Adrenal gland (tissue), 9 donors: ENCODE measurements at regions not wholly inside any gene's neighbourhood (a gene's known extent, or its start where the extent isn't known, plus 50 kb on each side); places are given as distances from the start of the nearest gene placed in this dataset.

Experiments used
- DNase-seq, 7 donors: peaks; one replicate each; pipeline ENCODE4 v3.0.0-alpha.2; 2019 to 2020
- H3K27ac ChIP-seq, 5 donors: fragments of 200-600 bp; sonication (generic) in 4 of 5; 1 replicate in 3 of 5; 2 replicates in 2 of 5; pipeline versions ENCODE4 v1.5.1 to v1.8.0; 2016 to 2020; ENCODE audit warnings: mild to moderate bottlenecking in 1 of 5
- H3K27me3 ChIP-seq: fragments of 200-600 bp; 2 replicates; pipeline ENCODE4 v1.8.0; 2021
- H3K36me3 ChIP-seq, 2 donors: fragments of 200-600 bp; replicated peaks in 1 of 2; 1 replicate in 1 of 2; 2 replicates in 1 of 2; pipeline versions ENCODE4 v1.5.1 to v1.8.0; 2018 to 2022
- H3K4me1 ChIP-seq, 2 donors: fragments of 200-600 bp; replicated peaks in 1 of 2; 1 replicate in 1 of 2; 2 replicates in 1 of 2; pipeline versions ENCODE4 v1.5.1 to v1.8.0; 2018 to 2021
- H3K4me3 ChIP-seq, 4 donors: fragments of 200-600 bp; sonication (generic) in 3 of 4; one replicate each; pipeline ENCODE4 v1.5.1; 2016 to 2018
- H3K9me3 ChIP-seq, 3 donors: fragments of 200-600 bp; sonication (generic) in 1 of 3; replicated peaks in 1 of 3; 1 replicate in 2 of 3; 2 replicates in 1 of 3; pipeline versions ENCODE4 v1.5.1 to v1.8.0; 2016 to 2021
- POLR2A ChIP-seq, 2 donors: fragments of 450-650 bp; IDR thresholded peaks; one replicate each; pipeline ENCODE4 v1.6.1; 2017; ENCODE audit warnings: antibody characterized with exemption in 2 of 2, mild to moderate bottlenecking in 2 of 2, moderate library complexity in 1 of 2
- WGBS, 4 donors: extraction: QIAGEN DNeasy Blood & Tissue Kit in 2 of 4; methylation state at CpG; one replicate each; pipeline versions ENCODE4 v1.1.5 to v1.1.7; 2013 to 2017; 5-methylcytosine and 5-hydroxymethylcytosine counted together
- intact Hi-C, 2 donors: fragments of 100-400 bp; cut with DNase I; formaldehyde crosslinking; loops; one replicate each; pipeline versions ENCODE4 v1.14.1 to v1.15.0; 2022 to 2023
- TF ChIP-seq, protein P1 (sequence below), 6 experiments: fragments of 450-650 bp in 4 of 6; fragments of 200-600 bp in 2 of 6; sonication (generic) in 1 of 6; IDR thresholded peaks; 1 replicate in 5 of 6; 2 replicates in 1 of 6; pipeline versions ENCODE4 v1.5.1 to v1.8.0; 2016 to 2021; ENCODE audit warnings: antibody characterized with exemption in 6 of 6, mild to moderate bottlenecking in 2 of 6, moderate library complexity in 1 of 6
- donor health status: healthy with polysubstance abuse.
- donor health status: Bipolar disorder and iron deficiency.
- donor health status: DM: yes; HTN: yes; CAD: no.
- donor health status: DM: no; HTN: no; CAD: no.
- donor health status: DM: no; HTN: no; CAD: no.

DNA sequence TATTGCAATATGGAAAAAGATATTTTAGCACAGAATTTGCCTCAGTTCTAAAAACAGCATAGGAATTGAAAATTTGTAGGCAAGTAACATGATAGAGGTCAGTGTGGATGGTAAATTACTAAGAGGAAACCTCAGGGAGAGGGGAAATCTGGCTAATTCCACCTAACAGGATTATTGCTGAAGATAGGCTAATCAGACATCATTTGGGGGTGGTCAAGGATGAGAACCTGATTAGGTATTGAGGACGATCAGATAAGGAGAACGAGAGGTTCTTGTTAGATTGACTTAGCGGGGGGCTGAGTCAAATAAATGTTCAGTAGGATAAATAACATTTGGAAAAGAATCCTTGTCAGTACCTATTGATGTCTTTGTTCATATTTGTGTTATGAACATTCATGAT lies 543.2 kb upstream of the LRRTM4 start:
- no peak for DNase-seq
- H3K4me1 ChIP-seq: no peaks in the 10 kb centered on the region
- 38 to 72% (median 61%) methylated on average over 3 of the region's 3 CpGs for WGBS, 4 donors
- no peak overlapping the region for H3K4me3 ChIP-seq
- no peaks in the 10 kb centered on the region for H3K36me3 ChIP-seq
- no peaks in the 10 kb centered on the region for H3K9me3 ChIP-seq
- no peaks in the 10 kb centered on the region for H3K27me3 ChIP-seq
- intact Hi-C loops: no loop called here
- TF ChIP-seq POLR2A (IDR thresholded peaks at IDR 0.05): no peak
- TF ChIP-seq, protein P1, sequence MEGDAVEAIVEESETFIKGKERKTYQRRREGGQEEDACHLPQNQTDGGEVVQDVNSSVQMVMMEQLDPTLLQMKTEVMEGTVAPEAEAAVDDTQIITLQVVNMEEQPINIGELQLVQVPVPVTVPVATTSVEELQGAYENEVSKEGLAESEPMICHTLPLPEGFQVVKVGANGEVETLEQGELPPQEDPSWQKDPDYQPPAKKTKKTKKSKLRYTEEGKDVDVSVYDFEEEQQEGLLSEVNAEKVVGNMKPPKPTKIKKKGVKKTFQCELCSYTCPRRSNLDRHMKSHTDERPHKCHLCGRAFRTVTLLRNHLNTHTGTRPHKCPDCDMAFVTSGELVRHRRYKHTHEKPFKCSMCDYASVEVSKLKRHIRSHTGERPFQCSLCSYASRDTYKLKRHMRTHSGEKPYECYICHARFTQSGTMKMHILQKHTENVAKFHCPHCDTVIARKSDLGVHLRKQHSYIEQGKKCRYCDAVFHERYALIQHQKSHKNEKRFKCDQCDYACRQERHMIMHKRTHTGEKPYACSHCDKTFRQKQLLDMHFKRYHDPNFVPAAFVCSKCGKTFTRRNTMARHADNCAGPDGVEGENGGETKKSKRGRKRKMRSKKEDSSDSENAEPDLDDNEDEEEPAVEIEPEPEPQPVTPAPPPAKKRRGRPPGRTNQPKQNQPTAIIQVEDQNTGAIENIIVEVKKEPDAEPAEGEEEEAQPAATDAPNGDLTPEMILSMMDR (IDR thresholded peaks at IDR 0.05): no peak
- H3K27ac ChIP-seq: no peak overlapping the region

DNA sequence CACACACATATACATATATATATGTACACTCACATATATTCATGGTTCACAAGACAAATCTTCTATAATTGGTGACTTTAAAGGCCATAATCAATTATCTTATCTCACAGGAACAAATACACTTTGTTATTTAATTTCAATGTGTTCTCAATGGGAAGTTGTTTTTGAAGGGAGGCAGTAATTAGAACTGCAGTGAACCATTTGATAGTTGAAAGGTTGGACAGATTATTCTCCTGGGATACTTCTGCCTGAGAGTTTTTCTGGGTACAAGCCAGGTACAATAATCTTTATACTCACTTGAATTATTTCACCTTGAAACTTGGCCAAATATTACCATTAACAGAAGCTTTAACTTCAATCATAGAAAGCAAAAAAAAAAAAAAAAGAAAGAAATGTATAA lies 546.6 kb upstream of the LRRTM4 start:
- DNase-seq: no peak
- no peaks in the 10 kb centered on the region for H3K27me3 ChIP-seq
- TF ChIP-seq, protein P1 (IDR thresholded peaks at IDR 0.05): no peak
- no peak for TF ChIP-seq POLR2A (IDR thresholded peaks at IDR 0.05)
- no peak overlapping the region for H3K27ac ChIP-seq
- H3K36me3 ChIP-seq: no peaks in the 10 kb centered on the region
- H3K4me3 ChIP-seq: no peak overlapping the region
- H3K4me1 ChIP-seq: no peaks in the 10 kb centered on the region
- no peaks in the 10 kb centered on the region for H3K9me3 ChIP-seq
- intact Hi-C loops: no loop called here

DNA sequence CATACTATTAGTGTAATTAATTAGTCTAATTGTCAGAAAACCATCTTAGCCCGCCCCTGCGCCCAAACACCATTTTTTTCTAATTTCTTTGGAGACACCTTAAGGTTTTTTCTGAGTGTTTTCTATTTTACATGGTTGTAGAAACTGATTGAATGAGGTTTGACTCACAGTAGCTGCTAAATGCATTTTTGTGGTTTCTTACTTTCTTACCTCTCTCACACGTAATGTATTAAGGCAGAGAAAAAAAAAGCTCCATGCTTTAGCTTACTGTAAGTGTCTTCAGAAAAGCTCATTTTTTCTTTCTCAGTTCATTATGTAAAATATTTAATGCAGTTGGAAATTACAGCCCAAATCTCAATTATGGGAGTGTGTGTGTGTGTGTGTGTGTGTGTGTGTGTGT lies 548.5 kb upstream of the LRRTM4 start:
- H3K9me3 ChIP-seq: no peaks in the 10 kb centered on the region
- H3K36me3 ChIP-seq: no peaks in the 10 kb centered on the region
- no peak for DNase-seq
- no peaks in the 10 kb centered on the region for H3K4me1 ChIP-seq
- intact Hi-C loops: no loop called here
- TF ChIP-seq, protein P1 (IDR thresholded peaks at IDR 0.05): no peak
- no peak for TF ChIP-seq POLR2A (IDR thresholded peaks at IDR 0.05)
- H3K27ac ChIP-seq: no peak overlapping the region
- H3K4me3 ChIP-seq: no peak overlapping the region
- 70 to 81% (median 78%) methylated on average over 3 of the region's 3 CpGs for WGBS, 4 donors
- no peaks in the 10 kb centered on the region for H3K27me3 ChIP-seq

DNA sequence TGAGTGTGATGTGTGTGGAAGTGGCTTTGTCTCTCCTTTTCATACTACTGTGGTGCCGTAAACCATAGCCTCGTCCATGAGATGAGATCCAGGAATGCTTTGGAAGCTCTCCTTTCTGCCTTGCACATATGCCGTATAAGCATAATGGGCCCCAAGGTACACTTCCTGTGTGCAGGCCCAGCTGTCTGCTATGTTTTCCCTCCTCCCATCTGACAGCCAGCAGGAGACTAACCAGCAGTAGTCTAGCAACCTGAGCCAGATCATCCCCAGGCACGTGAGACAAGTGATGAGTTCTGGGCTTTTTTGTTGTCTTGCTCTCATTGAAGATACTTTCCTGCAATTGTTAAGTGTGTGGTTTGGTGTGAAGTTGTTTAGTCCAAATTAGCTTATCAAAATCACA lies 555.5 kb upstream of the LRRTM4 start:
- DNase-seq: no peak
- Histone ChIP-seq H3K4me1 (no peaks in the 10 kb centered on the region), H3K4me3 (no peak overlapping the region), H3K27me3 (no peaks in the 10 kb centered on the region), H3K9me3 (no peaks in the 10 kb centered on the region), H3K36me3 (no peaks in the 10 kb centered on the region), H3K27ac (no peak overlapping the region)
- TF ChIP-seq, protein P1 (IDR thresholded peaks at IDR 0.05): no peak
- TF ChIP-seq POLR2A (IDR thresholded peaks at IDR 0.05): no peak
- intact Hi-C loops: no loop called here
- WGBS, 4 donors: 47 to 68% (median 53%) methylated on average over 4 of the region's 4 CpGs
